Stimulated activated CD8-positive, alpha-beta memory T cell treated with anti-CD3 and anti-CD28 coated beads, Interleukin-15, amount 100 ng/mL, for 24 hours (primary cell): ENCODE measurements at regions not wholly inside any gene's neighbourhood (a gene's known extent, or its start where the extent isn't known, plus 50 kb on each side); places are given as distances from the start of the nearest gene placed in this dataset.
A peak's percentile ranks its signal among the peaks of the same experiment; 100 is the strongest.
"Not testable (repeated sequence)": the region's sequence is repeated elsewhere in the genome, so short reads cannot be mapped to it uniquely, and the experiment has no call there.

Experiments used
- DNase-seq: peaks from one replicate; pipeline ENCODE4 v3.0.0-alpha.2; 2020; ENCODE audit warnings: low read depth

DNA sequence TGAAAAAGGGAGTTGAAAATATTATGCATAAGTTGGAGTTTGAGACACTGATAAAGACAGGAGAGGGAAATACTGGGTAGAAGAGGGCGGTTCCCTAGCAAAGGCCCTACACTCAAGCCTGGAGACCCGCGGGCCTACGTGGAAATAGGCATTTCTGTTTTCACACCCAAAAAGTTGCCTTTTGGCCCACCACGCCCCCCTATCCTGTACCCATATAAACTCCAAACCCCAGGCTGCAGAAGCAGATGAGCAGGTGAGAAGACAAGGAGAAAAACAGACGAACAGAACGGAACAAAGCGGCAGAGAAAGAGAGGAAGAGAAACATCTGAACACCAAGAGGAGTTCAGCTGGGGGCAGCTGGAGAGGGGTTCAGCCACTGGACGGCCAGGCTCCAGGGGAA, 177.9 kb downstream of the GALC start:
- no peak for DNase-seq

DNA sequence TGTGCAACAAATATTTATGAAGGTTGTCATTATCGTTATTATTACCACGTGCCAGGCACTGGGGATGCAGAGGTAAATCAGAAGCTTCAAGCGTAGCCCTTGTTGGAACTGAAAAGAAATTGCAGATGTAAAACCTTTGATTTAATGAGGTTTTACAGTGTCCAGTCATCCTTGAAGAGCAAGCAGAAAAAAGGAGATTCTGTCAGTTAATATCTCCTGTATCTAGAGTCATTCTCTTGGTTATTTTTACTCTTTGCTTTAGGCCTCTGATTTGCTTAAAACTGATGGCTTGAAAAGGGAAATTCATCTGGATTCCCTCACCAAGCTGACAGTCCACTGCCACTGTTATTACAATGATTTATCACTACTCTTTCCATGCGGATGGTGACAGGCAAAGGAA, 179.3 kb downstream of the GALC start:
- DNase-seq, result no peak

DNA sequence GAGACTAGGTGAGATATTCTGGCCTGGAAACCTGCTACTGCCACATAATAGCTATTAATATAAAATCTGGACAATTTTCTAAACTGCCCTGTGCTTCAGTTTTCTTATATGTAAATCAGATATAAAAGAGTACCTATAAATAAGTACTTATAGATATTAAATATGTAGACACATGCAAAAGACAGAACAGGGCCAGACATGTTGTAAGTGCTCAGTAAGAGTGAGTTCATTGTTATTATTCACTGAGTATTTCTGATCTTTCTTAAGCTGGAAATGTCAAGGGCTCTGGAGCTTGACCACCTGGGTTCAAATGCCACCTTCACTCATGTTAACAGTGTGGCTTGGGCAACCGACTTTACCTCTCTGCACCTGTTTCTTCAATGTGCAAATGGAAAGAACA, 179.8 kb downstream of the GALC start:
- no peak for DNase-seq

DNA sequence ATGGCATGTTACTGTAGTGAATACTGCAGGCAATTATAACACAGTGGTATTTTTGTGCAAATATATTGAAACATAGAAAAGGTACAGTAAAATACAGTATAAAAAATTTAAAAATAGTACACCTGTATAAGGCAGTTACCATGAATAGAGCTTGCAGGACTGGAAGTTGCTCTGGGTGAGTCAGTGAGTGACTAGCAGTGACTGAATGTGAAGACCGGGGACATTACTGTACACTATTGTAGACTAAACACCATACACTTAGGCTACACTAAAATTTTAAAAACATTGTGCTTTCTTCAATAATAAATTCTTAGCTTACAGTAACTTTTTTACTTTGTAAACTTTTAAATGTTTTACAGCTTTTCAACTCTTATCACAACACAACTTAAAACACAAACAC, 181.7 kb downstream of the GALC start:
- DNase-seq, result no peak

DNA sequence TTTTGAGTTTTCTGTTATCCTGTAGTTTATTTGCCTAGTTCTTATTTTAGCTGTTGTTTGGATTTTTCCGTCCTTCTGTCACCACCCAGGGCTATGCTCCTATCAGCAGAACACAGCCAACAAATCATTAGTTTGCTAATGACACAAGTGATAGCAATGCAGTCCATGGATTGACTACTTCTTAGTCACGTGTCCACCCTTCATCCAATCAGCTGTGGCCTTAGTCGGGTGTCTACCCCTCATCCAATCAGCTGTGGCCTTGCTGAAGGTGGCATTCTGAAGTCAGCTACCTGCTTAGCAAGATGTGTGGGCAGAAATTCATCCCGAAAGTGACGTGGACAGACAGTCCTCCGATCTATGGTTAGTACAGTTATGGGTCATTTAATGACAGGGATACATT, 182.3 kb downstream of the GALC start:
- no peak for DNase-seq

DNA sequence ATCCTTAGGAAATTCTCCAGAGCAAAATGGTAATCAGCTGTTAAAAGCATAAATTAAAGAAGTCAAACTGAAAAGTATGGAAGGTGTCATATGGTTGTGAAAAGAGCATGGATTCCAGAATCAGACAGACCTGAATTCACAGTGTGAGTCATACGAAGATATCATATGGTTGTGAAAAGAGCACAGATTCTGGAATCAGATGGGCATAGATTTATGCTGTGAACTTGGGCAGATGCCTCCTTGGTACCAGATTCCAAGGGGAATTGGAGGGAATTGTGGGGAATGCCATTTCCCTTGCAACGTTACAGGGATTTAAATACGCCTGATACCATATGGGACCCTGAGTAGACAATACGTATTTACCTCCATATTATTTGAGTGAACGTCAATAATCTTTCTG, 183.7 kb downstream of the GALC start:
- DNase-seq, result no peak

DNA sequence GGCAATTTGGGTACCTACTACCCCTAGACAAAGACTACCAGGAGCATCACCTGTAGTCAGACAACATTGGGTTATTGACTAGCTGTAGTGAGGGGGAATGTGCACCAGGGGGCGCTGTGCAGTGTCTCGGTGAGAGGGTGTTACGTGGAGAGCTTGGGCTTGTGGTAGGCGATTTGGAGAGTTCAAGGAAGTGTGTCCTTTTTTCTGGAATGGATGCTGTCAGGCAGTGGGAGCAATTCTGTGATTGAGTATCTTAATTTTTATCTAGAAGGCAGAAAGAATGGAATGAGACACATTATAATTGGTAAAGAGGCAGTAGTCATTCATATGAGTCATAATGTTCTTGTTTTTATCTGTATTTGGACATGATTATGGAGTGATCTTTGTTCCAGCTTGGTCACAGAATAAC, 187.7 kb downstream of the GALC start:
- DNase-seq, result peak; percentile 25

DNA sequence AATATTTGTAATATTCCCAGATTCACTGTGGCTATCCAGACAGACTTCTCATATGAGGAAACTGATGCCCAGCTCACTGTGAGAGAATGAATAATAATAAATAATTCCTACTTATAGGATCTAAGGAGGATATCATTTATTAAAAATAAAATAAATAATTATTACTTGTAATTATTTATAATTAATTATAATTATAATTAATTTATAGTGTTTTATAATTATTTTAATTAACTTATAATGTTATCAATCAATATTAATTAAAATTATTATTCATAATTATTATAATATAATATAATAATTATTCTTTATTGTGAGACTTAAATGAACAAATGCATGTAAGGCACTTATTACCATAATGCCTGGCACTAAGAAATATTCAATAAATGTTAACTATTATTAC, 192.8 kb downstream of the GALC start:
- DNase-seq, result no peak

DNA sequence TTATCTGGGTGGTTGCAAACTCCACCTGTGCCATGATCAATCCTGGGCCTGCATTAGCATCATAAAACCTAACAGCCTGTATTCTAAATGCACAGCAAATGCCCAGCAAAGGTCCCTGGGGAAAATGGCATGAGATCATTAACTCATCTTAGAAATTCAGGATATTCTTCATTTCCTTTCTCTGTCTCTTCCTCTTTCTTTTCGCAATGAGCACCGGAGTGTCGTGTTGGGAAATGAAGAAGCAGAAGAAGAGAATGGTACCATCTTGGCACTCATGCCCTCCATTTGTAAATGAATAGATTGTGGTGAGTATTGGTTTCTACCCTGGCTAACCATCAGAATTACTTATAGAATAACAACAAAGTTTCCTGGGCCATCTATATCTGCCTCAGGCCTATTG, 193.6 kb downstream of the GALC start:
- no peak for DNase-seq

DNA sequence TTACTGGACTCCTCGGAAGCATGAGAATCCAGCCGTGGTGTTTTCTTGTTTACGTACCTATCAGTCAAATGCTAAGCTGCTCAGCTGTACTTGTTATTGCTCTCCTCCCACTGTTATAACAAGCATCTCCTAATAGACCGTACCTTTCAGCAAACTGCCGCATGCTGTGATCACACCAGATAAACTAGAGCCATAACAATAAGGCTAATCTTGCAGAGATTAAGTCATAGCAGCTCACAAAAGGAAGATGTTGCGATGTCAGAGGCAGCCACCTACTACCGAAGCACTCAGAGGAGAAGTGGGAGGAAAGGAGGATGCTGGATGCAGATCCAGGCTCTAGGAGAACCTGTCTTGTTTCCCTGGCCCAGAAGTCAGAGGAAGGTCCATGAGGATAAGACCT, 196.0 kb downstream of the GALC start:
- DNase-seq, result no peak

DNA sequence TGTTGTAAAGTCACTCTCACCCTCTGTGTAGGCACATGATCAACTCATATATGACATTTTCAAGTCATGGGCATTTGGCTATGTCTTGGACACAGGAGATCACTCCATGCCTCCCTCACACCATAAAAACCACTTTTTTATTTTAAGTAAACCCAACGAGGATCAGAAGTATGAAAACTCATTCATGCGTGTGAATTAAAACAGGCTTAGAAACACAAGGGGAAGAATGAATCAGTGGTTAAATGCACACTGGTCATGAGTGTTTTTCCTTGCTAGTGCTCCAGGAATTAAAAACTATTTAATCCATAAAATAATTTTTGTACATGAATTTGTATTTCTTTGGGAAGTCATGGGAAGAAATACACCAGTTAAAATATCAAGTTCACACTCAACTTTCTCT, 198.4 kb downstream of the GALC start:
- no peak for DNase-seq

DNA sequence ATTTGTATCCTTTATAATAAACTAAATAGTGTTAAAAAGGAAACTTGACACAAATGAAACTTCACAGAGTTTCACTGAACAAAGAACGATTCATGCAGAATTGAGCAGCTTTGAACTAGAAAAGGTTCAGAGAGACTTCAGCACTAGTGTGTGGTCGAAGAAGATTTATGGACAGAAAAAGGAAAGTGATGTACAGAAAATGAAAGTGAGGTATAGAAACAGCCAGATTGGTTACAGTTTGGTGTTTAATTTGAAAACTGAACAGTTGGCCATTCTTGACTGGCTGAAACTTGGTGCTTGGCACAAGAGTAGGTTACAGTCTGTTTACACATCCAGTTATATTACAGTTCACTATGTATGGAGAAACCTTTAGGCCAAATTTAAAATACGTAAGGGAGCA, 207.1 kb downstream of the GALC start:
- no peak for DNase-seq

DNA sequence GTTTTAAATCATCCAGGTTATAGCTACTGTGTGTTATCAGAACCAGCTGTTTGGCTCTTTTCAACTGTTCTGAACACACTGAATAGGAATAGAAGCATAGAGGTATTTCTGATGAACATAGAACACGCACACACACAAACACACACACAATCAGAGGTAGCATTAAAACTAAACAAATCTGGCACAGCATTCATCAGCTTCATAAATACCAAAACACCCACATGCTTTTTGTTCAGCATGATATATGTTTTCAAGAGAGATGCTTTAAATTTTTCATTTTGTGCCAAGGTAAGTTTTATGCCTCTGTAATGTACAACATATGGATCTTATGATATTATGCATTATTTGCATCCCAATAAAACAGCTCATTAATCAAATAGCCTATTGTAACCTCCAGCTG, 208.6 kb downstream of the GALC start:
- DNase-seq, result no peak

DNA sequence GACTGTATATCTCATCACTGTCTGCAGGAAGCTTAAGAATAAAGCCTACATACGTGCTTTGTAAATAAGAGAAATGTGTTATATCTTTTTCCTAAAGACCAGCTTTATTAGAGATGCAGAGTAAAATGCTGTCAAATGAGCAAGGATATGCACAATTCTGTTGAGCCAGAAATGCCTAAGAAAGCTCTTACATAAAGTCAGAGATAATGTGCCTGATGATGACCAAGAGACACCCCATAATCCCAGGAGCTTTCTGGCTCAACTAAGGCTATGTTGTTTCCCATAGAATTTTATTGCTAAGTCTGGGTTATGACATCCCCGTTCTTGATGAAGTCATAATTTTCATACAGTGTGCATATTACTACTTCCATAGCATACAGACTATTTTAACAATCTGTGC, 209.9 kb downstream of the GALC start:
- no peak for DNase-seq

DNA sequence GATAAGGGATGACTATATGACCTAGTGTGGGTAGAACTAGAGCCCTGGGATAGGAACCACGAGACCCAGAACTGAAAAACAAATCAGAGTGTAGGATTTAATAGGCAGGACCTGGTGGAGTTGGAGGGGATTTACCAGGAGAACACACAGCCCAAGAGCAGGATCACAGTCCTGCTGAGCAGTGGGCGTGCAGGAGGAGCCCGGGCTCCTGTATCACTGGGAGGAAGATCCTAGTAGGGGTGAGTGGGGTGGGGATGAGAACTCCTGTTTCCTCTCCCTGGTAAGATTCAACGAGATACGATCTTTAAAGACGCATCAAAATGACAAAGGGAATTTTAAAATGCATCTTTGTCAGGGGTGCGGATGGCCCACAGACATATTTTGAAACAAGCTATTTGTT, 220.1 kb downstream of the GALC start:
- no peak for DNase-seq

DNA sequence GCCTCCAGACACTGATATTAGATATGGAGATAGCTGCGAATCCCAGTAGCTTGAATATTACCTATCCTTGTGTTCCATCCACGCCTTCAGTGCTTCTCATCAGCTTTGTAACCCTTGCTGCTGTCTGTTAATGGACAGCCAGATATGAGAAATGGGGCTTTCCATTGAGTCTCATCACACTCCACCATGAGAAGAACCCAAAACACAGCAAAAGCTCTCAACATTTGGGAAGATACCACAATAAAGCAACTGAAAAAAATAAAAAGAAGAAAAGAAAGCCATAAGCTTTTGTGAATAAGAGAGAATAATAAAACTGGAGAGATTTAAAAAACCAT, 225.4 kb downstream of the GALC start:
- DNase-seq, result no peak

DNA sequence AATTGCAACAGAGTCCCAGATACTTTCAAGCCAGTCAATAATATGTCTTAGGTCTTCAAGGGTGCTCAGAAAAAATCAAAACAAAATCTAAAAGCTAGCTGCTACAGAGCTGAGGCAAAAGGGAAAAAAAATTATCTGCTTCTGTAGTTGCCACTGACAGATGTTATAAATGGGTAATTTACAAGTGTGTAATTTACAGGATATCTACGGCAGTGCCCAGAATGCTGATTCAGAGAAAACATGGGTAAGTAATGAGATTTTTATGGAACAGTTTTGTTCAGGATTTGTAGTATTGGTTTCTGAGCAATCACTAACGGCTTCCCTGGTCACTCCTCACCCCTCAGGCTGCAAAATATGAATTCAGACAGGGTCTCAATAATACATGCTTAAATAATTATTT, 234.1 kb downstream of the GALC start:
- DNase-seq, result no peak

DNA sequence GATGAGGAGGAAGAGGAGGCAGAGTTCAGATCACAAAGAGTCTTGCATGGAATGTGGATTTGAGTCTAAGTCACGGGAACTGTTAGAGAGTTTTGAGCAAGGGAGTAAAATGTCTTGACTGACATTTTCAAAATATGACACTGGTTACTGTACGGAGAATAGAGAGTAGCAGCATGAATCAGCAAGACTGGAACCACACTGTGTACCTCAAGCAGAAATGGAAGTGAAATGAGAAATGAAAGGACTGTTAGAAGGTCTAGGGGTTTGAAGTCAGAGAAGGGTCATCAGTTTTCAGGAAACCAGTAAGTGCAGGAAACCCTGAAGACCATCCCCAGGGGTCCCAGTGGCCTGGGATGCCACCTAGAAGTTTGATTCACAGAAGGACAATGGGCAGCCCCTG, 236.3 kb downstream of the GALC start:
- DNase-seq, result no peak

DNA sequence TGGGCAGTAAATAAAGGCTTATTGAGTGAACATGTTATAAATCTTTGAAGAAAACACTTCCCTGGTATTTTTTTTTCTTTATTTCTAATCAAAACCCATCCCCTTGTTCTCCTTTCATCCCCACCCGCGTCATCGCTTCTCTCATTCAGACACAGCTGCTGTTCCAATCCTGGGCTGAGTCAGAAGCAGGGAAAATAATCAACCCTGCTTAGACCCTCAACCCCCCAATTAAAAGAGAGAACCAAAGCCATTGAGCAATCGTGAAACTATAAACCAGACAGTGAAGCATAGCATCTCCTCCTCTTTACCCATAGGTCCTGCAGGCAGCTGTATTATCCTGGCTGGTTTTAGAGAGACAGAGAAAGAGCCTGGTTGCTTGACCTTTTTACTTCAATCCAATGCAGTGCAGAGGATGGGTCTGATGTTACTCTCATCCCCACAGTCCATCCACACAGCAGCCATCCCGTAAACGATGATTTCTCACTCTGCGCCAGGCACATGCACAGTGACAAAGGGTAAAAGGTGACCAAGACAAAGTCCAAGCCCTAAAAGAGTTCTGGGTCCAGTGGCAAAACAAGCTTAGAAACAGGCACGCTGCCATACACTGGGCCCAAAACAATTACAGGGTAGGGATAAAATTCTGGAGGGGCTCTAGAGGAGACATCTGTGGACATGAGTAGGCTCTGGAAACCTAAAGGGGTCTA, 238.3 kb downstream of the GALC start:
- no peak for DNase-seq

DNA sequence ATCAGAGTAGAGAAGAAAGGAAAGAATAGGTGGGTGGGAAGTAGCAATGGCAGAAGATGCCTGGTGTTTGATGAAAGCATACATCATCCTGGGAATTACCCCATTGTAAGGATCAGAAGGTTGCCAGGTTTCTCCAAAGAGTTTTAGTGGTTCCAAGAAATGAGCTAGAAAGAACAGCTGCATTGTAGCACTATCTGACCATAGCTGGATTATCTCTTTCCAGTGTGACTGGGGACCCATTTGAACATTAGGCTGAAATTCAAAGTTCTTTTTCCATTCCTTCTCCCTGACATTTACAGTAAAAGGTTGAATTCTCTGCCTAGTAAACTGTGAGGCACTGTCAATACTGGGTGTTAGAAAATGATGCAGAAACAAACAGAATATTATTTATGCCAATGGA, 244.4 kb downstream of the GALC start:
- DNase-seq, result no peak

DNA sequence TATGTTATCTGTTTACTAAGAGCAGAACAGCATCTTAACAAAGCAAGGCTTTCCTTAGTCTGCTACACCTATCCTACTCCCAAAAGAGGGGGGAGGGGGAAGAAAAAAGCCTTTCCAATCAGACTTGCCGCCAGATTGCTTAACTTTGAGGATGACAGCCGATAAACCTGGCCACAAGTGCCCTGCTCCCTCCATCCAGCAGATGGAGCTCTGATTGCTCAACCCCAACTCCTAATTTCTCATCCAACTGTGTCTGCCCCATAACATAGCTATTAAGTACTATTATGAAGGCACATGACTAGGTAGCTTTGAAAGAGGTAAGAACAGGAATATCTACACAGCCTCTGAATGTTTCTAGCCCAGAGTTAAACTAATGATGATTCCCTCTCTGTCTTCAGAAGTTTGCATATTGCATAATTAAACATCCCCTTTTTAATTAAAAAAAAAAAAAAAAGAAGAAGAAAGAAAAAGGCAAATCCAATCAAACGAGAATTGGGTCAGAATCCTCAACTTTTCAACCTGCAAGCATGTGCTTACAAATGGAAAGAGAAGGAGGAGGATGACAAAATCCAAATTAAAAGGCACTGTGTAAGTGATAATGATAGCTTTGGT, 247.4 kb downstream of the GALC start:
- no peak for DNase-seq

DNA sequence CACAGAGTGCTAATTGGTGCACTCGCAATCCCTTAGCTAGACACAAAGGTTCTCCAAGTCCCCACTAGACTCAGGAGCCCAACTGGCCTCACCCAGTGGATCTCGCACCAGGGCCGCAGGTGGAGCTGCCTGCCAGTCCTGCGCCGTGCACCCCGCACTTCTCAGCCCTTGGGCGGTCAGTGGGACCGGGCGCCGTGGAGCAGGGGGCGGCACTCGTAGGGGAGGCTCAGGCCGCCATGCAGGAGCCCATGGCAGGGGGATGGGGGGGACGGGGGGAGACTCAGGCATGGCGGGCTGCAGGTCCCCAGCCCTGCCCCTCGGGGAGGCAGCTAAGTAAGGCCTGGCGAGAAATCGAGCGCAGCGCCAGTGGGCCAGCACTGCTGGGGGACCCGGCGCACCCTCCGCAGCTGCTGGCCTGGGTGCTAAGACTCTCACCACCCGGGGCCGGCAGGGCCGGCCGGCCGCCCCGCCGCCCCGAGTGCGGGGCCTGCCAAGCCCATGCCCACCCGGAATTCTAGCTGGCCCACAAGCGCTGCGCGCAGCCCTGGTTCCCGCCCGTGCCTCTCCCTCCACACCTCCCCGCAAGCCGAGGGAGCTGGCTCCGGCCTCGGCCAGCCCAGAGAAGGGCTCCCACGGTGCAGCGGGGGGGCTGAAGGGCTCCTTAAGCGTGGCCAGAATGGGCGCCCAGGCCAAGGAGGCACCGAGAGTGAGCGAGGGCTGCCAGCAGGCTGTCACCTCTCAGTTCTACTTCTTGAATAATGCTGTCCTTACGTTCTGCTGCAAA, 258.2 kb downstream of the GALC start:
- DNase-seq, result not testable (repeated sequence)

DNA sequence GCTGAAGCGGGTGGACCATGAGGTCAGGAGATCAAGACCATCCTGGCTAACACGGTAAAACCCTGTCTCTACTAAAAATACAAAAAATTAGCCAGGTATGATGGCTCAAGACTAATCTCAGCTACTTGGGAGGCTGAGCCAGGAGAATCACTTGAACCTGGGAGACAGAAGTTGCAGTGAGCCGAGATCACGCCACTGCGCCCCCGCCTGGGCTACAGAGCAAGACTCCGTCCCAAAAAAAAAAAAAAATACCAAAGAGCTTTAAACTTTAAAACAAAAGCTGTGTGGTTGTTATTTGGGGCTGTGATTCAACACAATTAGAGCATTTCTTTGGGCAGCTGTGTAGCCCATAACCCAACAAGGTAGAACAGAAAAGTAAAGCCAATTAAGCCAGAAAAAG, 259.9 kb downstream of the GALC start:
- DNase-seq, result not testable (repeated sequence)

DNA sequence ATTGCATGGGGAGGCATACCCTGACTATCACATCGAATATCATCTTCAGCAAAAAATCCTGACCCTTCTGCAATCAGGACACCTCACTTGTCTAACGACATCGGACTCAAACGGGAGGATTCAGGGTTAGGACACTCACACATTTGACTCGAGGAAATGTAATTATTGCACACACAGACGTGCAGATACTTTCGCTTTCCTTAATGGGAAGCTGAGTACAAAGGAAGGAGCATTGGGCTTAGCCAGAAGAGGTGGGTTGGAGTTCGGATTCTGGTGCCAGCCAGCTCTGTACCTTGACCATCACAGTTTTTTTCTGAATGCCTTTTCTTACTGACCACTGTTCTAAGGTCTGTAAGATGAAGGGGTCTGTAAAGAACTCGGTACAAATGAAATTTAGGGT, 260.4 kb downstream of the GALC start:
- no peak for DNase-seq
